Endothelial cell of umbilical vein (primary cell): ENCODE measurements at regions not wholly inside any gene's neighbourhood (a gene's known extent, or its start where the extent isn't known, plus 50 kb on each side); places are given as distances from the start of the nearest gene placed in this dataset.

Experiments
- EZH2 ChIP-seq: IDR thresholded peaks from 2 replicates; pipeline ENCODE4 v1.6.1; 2012; ENCODE audit warnings: borderline replicate concordance, low read depth, mild to moderate bottlenecking, moderate library complexity, low read length, inconsistent platforms; ENCODE audit not compliant: severe bottlenecking
- GATA2 ChIP-seq: IDR thresholded peaks from 2 replicates; pipeline ENCODE4 v1.7.0; 2011; ENCODE audit warnings: low read depth, mild to moderate bottlenecking, moderate library complexity, mixed read lengths, low read length; ENCODE audit not compliant: insufficient read length, insufficient read depth
- JUN ChIP-seq: IDR thresholded peaks from 2 replicates; pipeline ENCODE4 v1.6.1; 2011; ENCODE audit warnings: borderline replicate concordance, low read depth; ENCODE audit not compliant: insufficient read length, insufficient read depth
- MYC ChIP-seq: IDR thresholded peaks from one replicate; pipeline ENCODE4 v1.6.1; 2011; ENCODE audit warnings: mild to moderate bottlenecking, low read depth, low read length
- POLR2A ChIP-seq: IDR thresholded peaks from 2 replicates; pipeline ENCODE4 v1.6.1; 2012; ENCODE audit warnings: low read depth, mild to moderate bottlenecking, control low read depth, low read length
- POLR2AphosphoS5 ChIP-seq: IDR thresholded peaks from 2 replicates; pipeline ENCODE4 v1.6.1; 2012; ENCODE audit warnings: low read depth, mild to moderate bottlenecking, control low read depth, low read length, moderate library complexity; ENCODE audit not compliant: insufficient read depth
- TF ChIP-seq, protein P1 (sequence below), 2 donors: IDR thresholded peaks; 1 replicate in 1 of 2; 2 replicates in 1 of 2; pipeline ENCODE4 v1.5.1; 2011; ENCODE audit warnings: low read length in 2 of 2, mild to moderate bottlenecking in 2 of 2, moderate library complexity in 2 of 2, control low read depth in 1 of 2, inconsistent platforms in 1 of 2, low read depth in 1 of 2; ENCODE audit not compliant: insufficient read depth in 1 of 2; ENCODE audit errors: extremely low read depth in 1 of 2
- TF ChIP-seq, protein P2 (sequence below): IDR thresholded peaks from 2 replicates; pipeline ENCODE4 v1.6.1; 2011; ENCODE audit not compliant: insufficient read depth, insufficient read length

DNA sequence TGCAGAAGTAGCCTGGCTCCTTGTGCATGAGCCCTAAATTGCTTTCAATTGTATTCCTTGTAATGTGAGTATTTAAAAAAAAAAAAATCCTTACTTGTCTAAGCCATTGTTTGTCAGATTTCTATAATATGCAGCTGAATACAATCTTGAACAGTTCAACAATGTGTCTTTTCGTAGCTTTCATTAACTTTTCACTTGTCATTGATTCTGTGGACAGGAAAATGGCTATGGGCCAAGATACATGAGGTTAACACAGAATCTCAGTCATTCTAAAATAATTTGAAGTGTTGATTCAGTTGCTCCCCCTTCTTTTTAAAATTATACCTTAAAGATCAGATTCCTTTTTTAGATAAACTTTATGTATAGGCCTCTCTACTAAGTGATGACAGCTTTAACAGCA is 395.8 kb upstream of the KLF12 start:
- TF ChIP-seq, protein P1, sequence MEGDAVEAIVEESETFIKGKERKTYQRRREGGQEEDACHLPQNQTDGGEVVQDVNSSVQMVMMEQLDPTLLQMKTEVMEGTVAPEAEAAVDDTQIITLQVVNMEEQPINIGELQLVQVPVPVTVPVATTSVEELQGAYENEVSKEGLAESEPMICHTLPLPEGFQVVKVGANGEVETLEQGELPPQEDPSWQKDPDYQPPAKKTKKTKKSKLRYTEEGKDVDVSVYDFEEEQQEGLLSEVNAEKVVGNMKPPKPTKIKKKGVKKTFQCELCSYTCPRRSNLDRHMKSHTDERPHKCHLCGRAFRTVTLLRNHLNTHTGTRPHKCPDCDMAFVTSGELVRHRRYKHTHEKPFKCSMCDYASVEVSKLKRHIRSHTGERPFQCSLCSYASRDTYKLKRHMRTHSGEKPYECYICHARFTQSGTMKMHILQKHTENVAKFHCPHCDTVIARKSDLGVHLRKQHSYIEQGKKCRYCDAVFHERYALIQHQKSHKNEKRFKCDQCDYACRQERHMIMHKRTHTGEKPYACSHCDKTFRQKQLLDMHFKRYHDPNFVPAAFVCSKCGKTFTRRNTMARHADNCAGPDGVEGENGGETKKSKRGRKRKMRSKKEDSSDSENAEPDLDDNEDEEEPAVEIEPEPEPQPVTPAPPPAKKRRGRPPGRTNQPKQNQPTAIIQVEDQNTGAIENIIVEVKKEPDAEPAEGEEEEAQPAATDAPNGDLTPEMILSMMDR (IDR thresholded peaks at IDR 0.05; ENCODE audit: extremely low read depth in 1 of 2, insufficient read depth in 1 of 2, low read depth in 1 of 2, low read length in 2 of 2), result no peak
- TF ChIP-seq JUN, result no peak
- TF ChIP-seq, protein P2, sequence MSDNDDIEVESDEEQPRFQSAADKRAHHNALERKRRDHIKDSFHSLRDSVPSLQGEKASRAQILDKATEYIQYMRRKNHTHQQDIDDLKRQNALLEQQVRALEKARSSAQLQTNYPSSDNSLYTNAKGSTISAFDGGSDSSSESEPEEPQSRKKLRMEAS, result no peak
- no peak for TF ChIP-seq POLR2A
- TF ChIP-seq POLR2AphosphoS5, result no peak
- no peak for TF ChIP-seq EZH2
- TF ChIP-seq GATA2, result no peak
- no peak for TF ChIP-seq MYC
